NCI-H748 (cell line): ENCODE measurements at regions not wholly inside any gene's neighbourhood (a gene's known extent, or its start where the extent isn't known, plus 50 kb on each side); places are given as distances from the start of the nearest gene placed in this dataset.
"Not testable (repeated sequence)": the region's sequence is repeated elsewhere in the genome, so short reads cannot be mapped to it uniquely, and the experiment has no call there.

Experiments
- DNase-seq: peaks from one replicate; lab custom pipeline; 2025; ENCODE audit not compliant: unreplicated experiment; lab: John Stamatoyannopoulos, UW

GRCh38 chr11:127800989-127801688 is 786.2 kb downstream of the ETS1 start:
- no peak for DNase-seq

- no peak for DNase-seq
Observed at GRCh38 chr11:127795326-127795725, 792.0 kb downstream of the ETS1 start.

- no peak for DNase-seq
Observed at GRCh38 chr11:127791844-127792243, 791.3 kb upstream of the KIRREL3 start.

- no peak for DNase-seq
Observed at GRCh38 chr11:127790592-127790991, 790.0 kb upstream of the KIRREL3 start.

GRCh38 chr11:127789927-127790326 is 789.4 kb upstream of the KIRREL3 start:
- peak; percentile 53 for DNase-seq

- DNase-seq: not testable (repeated sequence)
Observed at GRCh38 chr11:127772938-127773337, 772.4 kb upstream of the KIRREL3 start.

- not testable (repeated sequence) for DNase-seq
Observed at GRCh38 chr11:127768931-127769330, 768.4 kb upstream of the KIRREL3 start.

- DNase-seq: no peak
Observed at GRCh38 chr11:127766734-127767133, 766.2 kb upstream of the KIRREL3 start.

- DNase-seq: no peak
Observed at GRCh38 chr11:127738771-127739286, 738.3 kb upstream of the KIRREL3 start.

- DNase-seq: no peak
Observed at GRCh38 chr11:127737499-127737898, 736.9 kb upstream of the KIRREL3 start.

GRCh38 chr11:127733552-127733951 is 733.0 kb upstream of the KIRREL3 start:
- DNase-seq: peak; percentile 26

GRCh38 chr11:127726367-127726766 is 725.8 kb upstream of the KIRREL3 start:
- DNase-seq: no peak

GRCh38 chr11:127723714-127724113 is 723.1 kb upstream of the KIRREL3 start:
- no peak for DNase-seq

- no peak for DNase-seq
Observed at GRCh38 chr11:127713226-127713625, 712.7 kb upstream of the KIRREL3 start.

GRCh38 chr11:127711748-127712147 is 711.2 kb upstream of the KIRREL3 start:
- no peak for DNase-seq

- no peak for DNase-seq
Observed at GRCh38 chr11:127710831-127711230, 710.3 kb upstream of the KIRREL3 start.

- DNase-seq: no peak
Observed at GRCh38 chr11:127709960-127710359, 709.4 kb upstream of the KIRREL3 start.

GRCh38 chr11:127693686-127694085 is 693.1 kb upstream of the KIRREL3 start:
- DNase-seq: no peak

GRCh38 chr11:127683321-127683720 is 682.8 kb upstream of the KIRREL3 start:
- DNase-seq: no peak

GRCh38 chr11:127679816-127680545 is 679.4 kb upstream of the KIRREL3 start:
- peak; percentile 35 for DNase-seq

- no peak for DNase-seq
Observed at GRCh38 chr11:127678631-127679030, 678.1 kb upstream of the KIRREL3 start.
